GM10248 (cell line): ENCODE measurements at regions not wholly inside any gene's neighbourhood (a gene's known extent, or its start where the extent isn't known, plus 50 kb on each side); places are given as distances from the start of the nearest gene placed in this dataset.

Experiments used
- CTCF ChIA-PET: fragments of 300-600 bp; sonication (Branson Sonifier 250); formaldehyde crosslinking; extraction: SDS; loops from one replicate; lab custom pipeline; 2021; ENCODE audit warnings: antibody characterized with exemption; lab: Yijun Ruan, JAX
- POLR2A ChIA-PET: fragments of 350-650 bp; sonication (Branson Sonifier 250); formaldehyde crosslinking; extraction: SDS; loops from one replicate; lab custom pipeline; 2020; ENCODE audit warnings: antibody characterized with exemption; lab: Yijun Ruan, JAX
- DNase-seq: peaks from one replicate; pipeline ENCODE4 v3.0.0; 2012; ENCODE audit errors: extremely low spot score
- TF ChIP-seq, protein P1 (sequence below): IDR thresholded peaks from 2 replicates; pipeline ENCODE4 v1.5.1; 2012; ENCODE audit warnings: mild to moderate bottlenecking, low read depth; ENCODE audit errors: extremely low read depth, missing control alignments, control extremely low read depth

GRCh38 chr22:48695251-48695650 lies 1132.4 kb downstream of the BRD1 start:
- TF ChIP-seq, protein P1, sequence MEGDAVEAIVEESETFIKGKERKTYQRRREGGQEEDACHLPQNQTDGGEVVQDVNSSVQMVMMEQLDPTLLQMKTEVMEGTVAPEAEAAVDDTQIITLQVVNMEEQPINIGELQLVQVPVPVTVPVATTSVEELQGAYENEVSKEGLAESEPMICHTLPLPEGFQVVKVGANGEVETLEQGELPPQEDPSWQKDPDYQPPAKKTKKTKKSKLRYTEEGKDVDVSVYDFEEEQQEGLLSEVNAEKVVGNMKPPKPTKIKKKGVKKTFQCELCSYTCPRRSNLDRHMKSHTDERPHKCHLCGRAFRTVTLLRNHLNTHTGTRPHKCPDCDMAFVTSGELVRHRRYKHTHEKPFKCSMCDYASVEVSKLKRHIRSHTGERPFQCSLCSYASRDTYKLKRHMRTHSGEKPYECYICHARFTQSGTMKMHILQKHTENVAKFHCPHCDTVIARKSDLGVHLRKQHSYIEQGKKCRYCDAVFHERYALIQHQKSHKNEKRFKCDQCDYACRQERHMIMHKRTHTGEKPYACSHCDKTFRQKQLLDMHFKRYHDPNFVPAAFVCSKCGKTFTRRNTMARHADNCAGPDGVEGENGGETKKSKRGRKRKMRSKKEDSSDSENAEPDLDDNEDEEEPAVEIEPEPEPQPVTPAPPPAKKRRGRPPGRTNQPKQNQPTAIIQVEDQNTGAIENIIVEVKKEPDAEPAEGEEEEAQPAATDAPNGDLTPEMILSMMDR = no peak
- POLR2A ChIA-PET = no interaction called here
- DNase-seq = no peak
- CTCF ChIA-PET = no interaction called here

DNA sequence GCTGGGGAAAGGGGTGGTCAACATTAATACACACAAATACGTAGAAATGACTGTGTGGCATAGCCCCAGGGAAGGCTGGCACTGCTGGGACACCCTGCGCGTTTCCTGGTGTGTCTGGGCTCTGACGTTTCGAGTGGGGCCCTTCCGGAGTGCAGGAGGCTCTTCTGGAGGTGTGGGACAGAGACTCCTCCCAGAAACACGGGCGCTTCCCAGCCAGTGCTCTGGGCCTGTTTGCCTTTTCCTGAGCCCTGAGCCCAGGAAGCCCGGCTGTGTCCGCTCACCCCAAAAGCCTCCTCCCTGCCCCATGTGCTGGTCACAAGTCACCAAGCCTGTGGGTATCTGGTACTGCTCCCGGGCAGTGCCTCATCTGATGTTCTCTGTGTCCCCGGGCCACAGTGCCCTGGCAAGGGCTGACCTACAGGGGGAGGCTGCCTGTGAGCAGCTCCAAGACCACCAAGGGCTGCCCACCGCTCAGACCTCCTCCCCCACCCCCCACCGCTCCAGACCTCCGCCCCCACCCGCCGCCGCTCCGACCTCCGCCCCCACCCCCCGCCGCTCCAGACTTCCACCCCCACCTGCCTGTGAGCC lies 1133.3 kb downstream of the BRD1 start:
- no peak for DNase-seq
- ChIA-PET CTCF (no interaction called here), POLR2A (no interaction called here)
- TF ChIP-seq, protein P1 = no peak

DNA sequence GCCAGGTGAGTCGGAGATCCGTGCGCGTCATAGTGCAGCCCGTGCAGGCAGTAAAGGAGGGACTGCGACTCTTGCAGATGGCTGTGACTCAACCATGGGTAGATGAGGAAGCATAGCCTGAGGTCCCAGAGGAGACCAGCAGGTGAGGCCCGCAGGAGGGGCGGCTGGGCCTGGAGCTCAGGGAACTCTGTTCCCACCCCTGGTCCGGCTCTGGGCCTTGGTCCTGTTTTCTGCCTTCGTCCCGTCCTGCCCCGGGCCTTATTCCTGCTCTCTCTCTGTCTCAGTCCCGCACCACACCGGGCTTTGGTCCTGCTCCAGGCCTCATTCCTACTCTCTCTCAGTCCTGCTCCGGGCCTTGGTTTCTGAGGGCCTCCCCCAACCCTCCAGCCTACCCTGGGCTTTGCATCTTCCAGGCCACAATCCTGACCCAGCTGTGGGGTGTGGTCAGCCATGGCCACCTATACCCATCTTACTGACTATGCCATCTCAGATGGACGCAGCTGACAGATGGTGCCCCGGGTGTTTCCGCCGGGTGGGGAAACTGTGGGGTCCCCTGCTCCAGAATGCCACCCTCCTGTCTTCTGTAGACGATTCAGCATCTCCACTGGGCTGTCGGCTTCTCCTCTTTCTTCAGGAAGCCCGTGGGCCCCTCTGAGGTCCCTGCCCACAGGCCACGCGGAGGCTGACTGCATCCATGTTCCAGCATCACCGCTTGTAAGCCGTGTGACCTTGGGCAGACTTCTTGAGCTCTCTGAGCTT lies 1134.1 kb downstream of the BRD1 start:
- POLR2A ChIA-PET = no interaction called here
- CTCF ChIA-PET = no interaction called here
- TF ChIP-seq, protein P1 = no peak
- DNase-seq = no peak

GRCh38 chr22:48692734-48693376 lies 1134.8 kb downstream of the BRD1 start:
- CTCF ChIA-PET = no interaction called here
- TF ChIP-seq, protein P1 = no peak
- no peak for DNase-seq
- POLR2A ChIA-PET = no interaction called here

- no peak for DNase-seq
- ChIA-PET POLR2A (no interaction called here), CTCF (no interaction called here)
- TF ChIP-seq, protein P1 = no peak
Observed at GRCh38 chr22:48691431-48691851, 1136.2 kb downstream of the BRD1 start.

DNA sequence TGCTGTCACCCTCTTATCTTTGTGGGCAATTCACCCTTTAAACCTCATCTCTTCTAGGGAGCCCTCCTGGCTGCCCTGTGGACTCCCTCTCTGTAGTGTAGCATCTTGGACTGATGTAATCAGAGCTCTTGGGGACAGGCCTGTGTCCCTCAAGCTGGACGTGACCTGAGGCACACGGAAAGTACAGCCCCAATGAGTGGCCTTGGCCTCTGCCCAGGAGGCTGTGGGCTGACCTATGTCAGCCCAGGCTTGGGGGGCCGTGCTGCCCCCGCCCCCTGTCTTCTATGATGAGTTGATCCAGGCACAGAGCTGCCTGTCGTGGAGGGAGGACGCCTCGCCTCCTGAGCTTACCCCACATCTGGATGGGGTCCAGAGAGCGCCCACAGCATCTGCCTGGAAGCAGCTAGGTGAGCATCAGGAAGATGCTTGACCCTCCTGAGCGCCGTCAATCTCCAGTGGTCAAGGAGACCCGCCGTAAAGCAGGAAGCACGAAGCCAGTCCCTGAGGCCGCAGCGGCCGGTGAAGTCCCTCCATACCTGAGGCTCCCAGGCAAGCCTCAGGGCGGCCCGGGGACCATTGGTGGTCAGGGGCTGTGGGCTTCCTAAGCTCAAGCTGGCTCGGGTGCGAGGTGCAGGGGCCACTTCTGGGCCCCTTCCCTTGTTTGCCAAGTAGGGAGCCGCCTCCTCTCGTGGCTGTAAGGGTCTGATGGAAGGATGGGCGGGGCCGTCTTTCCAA lies 1136.9 kb downstream of the BRD1 start:
- POLR2A ChIA-PET = no interaction called here
- TF ChIP-seq, protein P1 = no peak
- CTCF ChIA-PET = no interaction called here
- DNase-seq = no peak
